HepG2 (cell line): ENCODE measurements at regions not wholly inside any gene's neighbourhood (a gene's known extent, or its start where the extent isn't known, plus 50 kb on each side); places are given as distances from the start of the nearest gene placed in this dataset.

ENCODE experiments used
- ATAC-seq: fragments of 200-7000 bp; cut with Tn5 transposase; 3 replicates; pipeline ENCODE4 v1.9.1; 2020; ENCODE audit warnings: mild to moderate bottlenecking, moderate library complexity
- BruUV-seq: library from RNA; stranded (reverse); fragments of 400-500 nt; replicated peaks from 2 replicates; lab custom pipeline; 2021; lab: Mats Ljungman, UMichigan
- CTCF ChIA-PET: fragments of 300-600 bp; formaldehyde crosslinking; extraction: SDS; loops from one replicate; lab custom pipeline; 2021; ENCODE audit warnings: low total read pairs, inconsistent platforms, low intra/inter-chr PET ratio; lab: Yijun Ruan, JAX
- POLR2A ChIA-PET: fragments of 350-600 bp; sonication (Branson Sonifier 250); formaldehyde crosslinking; loops from one replicate; lab custom pipeline; 2020; ENCODE audit warnings: antibody characterized with exemption, inconsistent platforms; lab: Yijun Ruan, JAX
- DNase-seq: peaks from one replicate; pipeline ENCODE4 v3.0.0-alpha.2; 2015; ENCODE audit warnings: low spot score
- FAIRE-seq: peaks from 3 replicates; lab custom pipeline; 2011; peaks lifted over from hg19 to GRCh38; lab: Jason Lieb, UNC
- H2AFZ ChIP-seq: one replicate; pipeline ENCODE4 v1.6.1; 2011; ENCODE audit warnings: low read length, inconsistent platforms
- H3K27ac ChIP-seq: fragments of 300-600 bp; 3 replicates; pipeline ENCODE4 v1.8.0; 2011; ENCODE audit warnings: mixed run types, mild to moderate bottlenecking, mixed read lengths, low read length, inconsistent platforms; ENCODE audit not compliant: insufficient read depth; ENCODE audit errors: extremely low read length
- H3K27me3 ChIP-seq, 2 experiments: fragments of 200-600 bp in 1 of 2; 2 replicates in 1 of 2; 3 replicates in 1 of 2; pipeline versions ENCODE4 v1.6.0 to v1.8.0; 2011; ENCODE audit warnings: low read length in 2 of 2, mild to moderate bottlenecking in 2 of 2, moderate library complexity in 2 of 2, inconsistent platforms in 1 of 2; ENCODE audit not compliant: insufficient read depth in 2 of 2, control insufficient read depth in 1 of 2
- H3K36me3 ChIP-seq, 2 experiments: fragments of 200-600 bp in 1 of 2; replicated peaks in 1 of 2; 2 replicates in 1 of 2; 3 replicates in 1 of 2; pipeline versions ENCODE4 v1.5.1 to v1.8.0; 2011; ENCODE audit warnings: low read length in 2 of 2, inconsistent platforms in 1 of 2; ENCODE audit not compliant: insufficient read depth in 2 of 2, control insufficient read depth in 1 of 2
- H3K4me1 ChIP-seq: 2 replicates; pipeline ENCODE4 v1.5.1; 2012; ENCODE audit warnings: low read length, inconsistent platforms; ENCODE audit not compliant: insufficient read depth
- H3K4me2 ChIP-seq: 2 replicates; pipeline ENCODE4 v1.6.0; 2011; ENCODE audit warnings: low read depth, low read length, inconsistent platforms
- H3K4me3 ChIP-seq, 3 experiments: fragments of 200-600 bp in 1 of 3; sonication (generic), shearing (Covaris generic) in 1 of 3; replicated peaks in 1 of 3; 2 replicates each; pipeline ENCODE4 v1.5.1; 2011 to 2016; ENCODE audit warnings: low read length in 3 of 3, inconsistent platforms in 2 of 3, low read depth in 2 of 3, mild to moderate bottlenecking in 2 of 3, control low read depth in 1 of 3, mixed read lengths in 1 of 3; ENCODE audit not compliant: insufficient read depth in 1 of 3
- H3K79me2 ChIP-seq: one replicate; pipeline ENCODE4 v1.6.1; 2011; ENCODE audit warnings: low read length, inconsistent platforms; ENCODE audit not compliant: insufficient read depth
- H3K9ac ChIP-seq: 2 replicates; pipeline ENCODE4 v1.6.0; 2011; ENCODE audit warnings: mild to moderate bottlenecking, low read depth, low read length, inconsistent platforms; ENCODE audit not compliant: insufficient read depth
- H3K9me3 ChIP-seq: 2 replicates; pipeline ENCODE4 v1.5.1; 2012; ENCODE audit warnings: mild to moderate bottlenecking, low read length
- H4K20me1 ChIP-seq: 2 replicates; pipeline ENCODE4 v1.6.0; 2011; ENCODE audit warnings: inconsistent platforms, mild to moderate bottlenecking, low read length, moderate library complexity; ENCODE audit not compliant: insufficient read depth
- IKZF1 ChIP-seq: fragments of 450-650 bp; IDR thresholded peaks from 2 replicates; pipeline ENCODE4 v1.7.1; 2016
- KLF9 ChIP-seq: IDR thresholded peaks from 2 replicates; pipeline ENCODE4 v1.6.1; 2016; ENCODE audit warnings: low read depth
- MAFG ChIP-seq: sonication (generic); formaldehyde crosslinking; IDR thresholded peaks from 2 replicates; pipeline ENCODE4 v1.5.1; 2020; ENCODE audit warnings: mild to moderate bottlenecking, missing genetic modification reagents
- MEIS2 ChIP-seq: sonication (generic); formaldehyde crosslinking; IDR thresholded peaks from 2 replicates; pipeline ENCODE4 v1.9.0; 2021; ENCODE audit warnings: mild to moderate bottlenecking, missing genetic modification reagents
- MTF2 ChIP-seq: sonication (generic); formaldehyde crosslinking; IDR thresholded peaks from 2 replicates; pipeline ENCODE4 v1.5.0; 2020; ENCODE audit warnings: missing genetic modification reagents, borderline replicate concordance
- PHF8 ChIP-seq: sonication (generic); formaldehyde crosslinking; IDR thresholded peaks from 2 replicates; pipeline ENCODE4 v1.5.0; 2020; ENCODE audit warnings: missing genetic modification reagents
- TEF ChIP-seq: sonication (generic); formaldehyde crosslinking; IDR thresholded peaks from 2 replicates; pipeline ENCODE4 v1.5.0; 2020; ENCODE audit warnings: missing genetic modification reagents
- TRAFD1 ChIP-seq: sonication (generic); formaldehyde crosslinking; IDR thresholded peaks from 2 replicates; pipeline ENCODE4 v1.5.1; 2020; ENCODE audit warnings: missing genetic modification reagents, mild to moderate bottlenecking, borderline replicate concordance
- ZBTB1 ChIP-seq: sonication (generic); formaldehyde crosslinking; IDR thresholded peaks from 2 replicates; pipeline ENCODE4 v1.4.0; 2020; ENCODE audit warnings: missing genetic modification reagents, borderline replicate concordance
- ZNF263 ChIP-seq: sonication (generic); formaldehyde crosslinking; IDR thresholded peaks from 2 replicates; pipeline ENCODE4 v1.4.0; 2020; ENCODE audit warnings: missing genetic modification reagents
- ZNF264 ChIP-seq: sonication (generic); formaldehyde crosslinking; IDR thresholded peaks from 2 replicates; pipeline ENCODE4 v1.4.0; 2020; ENCODE audit warnings: missing genetic modification reagents
- ZNF564 ChIP-seq: sonication (generic); formaldehyde crosslinking; IDR thresholded peaks from 2 replicates; pipeline ENCODE4 v1.8.1; 2023; ENCODE audit warnings: mild to moderate bottlenecking, missing genetic modification reagents
- ZNF577 ChIP-seq: sonication (generic); formaldehyde crosslinking; IDR thresholded peaks from 2 replicates; pipeline ENCODE4 v1.4.0; 2020; ENCODE audit warnings: mild to moderate bottlenecking, low read depth, missing genetic modification reagents, borderline replicate concordance
- ZNF672 ChIP-seq: sonication (generic); formaldehyde crosslinking; IDR thresholded peaks from 2 replicates; pipeline ENCODE4 v1.8.1; 2022; ENCODE audit warnings: missing genetic modification reagents
- ZNF784 ChIP-seq: sonication (generic); formaldehyde crosslinking; IDR thresholded peaks from 2 replicates; pipeline ENCODE4 v1.5.1; 2020; ENCODE audit warnings: missing genetic modification reagents, mild to moderate bottlenecking, borderline replicate concordance
- WGBS: methylation state at CpG from one replicate; pipeline ENCODE4 v1.1.6; 2017; ENCODE audit warnings: low lambda C conversion rate; 5-methylcytosine and 5-hydroxymethylcytosine counted together
- in situ Hi-C: cut with HindIII; loops from 2 replicates; pipeline ENCODE4 v1.10.0; 2017; ENCODE audit warnings: low pct_unique_long_range_greater_than_20kb; ENCODE audit not compliant: extremely low pct_ligation_motif_present
- intact Hi-C: fragments of 100-400 bp; cut with micrococcal nuclease; formaldehyde crosslinking; loops from one replicate; pipeline ENCODE4 v1.10.0; 2022; ENCODE audit not compliant: unreplicated experiment

GRCh38 chr11:28932940-28933339, 824.8 kb downstream of the METTL15 start:
- ATAC-seq (no peak), DNase-seq (no peak), FAIRE-seq (no peak)
- Histone ChIP-seq H3K79me2 (no peaks in the 10 kb centered on the region), H3K4me2 (no peak overlapping the region), H3K27me3 (no peaks in the 10 kb centered on the region), H4K20me1 (no peaks in the 10 kb centered on the region), H2AFZ (no peak overlapping the region), H3K27ac (no peak overlapping the region), H3K9ac (no peak overlapping the region)
- BruUV-seq, result no TSS peak
- in situ Hi-C loops, result no loop called here
- CTCF ChIA-PET, result no interaction called here
- WGBS, result 21% methylated on average over 4 of the region's 4 CpGs
- TF ChIP-seq ZNF264 (CRISPR knock-in tag) (no peak), ZNF577 (CRISPR knock-in tag) (no peak), MAFG (CRISPR knock-in tag) (no peak), TEF (no peak), ZNF784 (CRISPR knock-in tag) (no peak), MTF2 (no peak), ZBTB1 (CRISPR knock-in tag) (no peak), IKZF1 (no peak), PHF8 (CRISPR knock-in tag) (no peak), ZNF263 (no peak), ZNF672 (CRISPR knock-in tag) (no peak), MEIS2 (CRISPR knock-in tag) (no peak), KLF9 (CRISPR knock-in tag) (no peak), TRAFD1 (CRISPR knock-in tag) (no peak), ZNF564 (CRISPR knock-in tag) (no peak)
- TF ChIP-seq, all 625 proteins: peak for 0
- intact Hi-C loops, result no loop called here
- no peaks in the 10 kb centered on the region for H3K4me1 ChIP-seq
- H3K9me3 ChIP-seq, result no peaks in the 10 kb centered on the region
- H3K4me3 ChIP-seq, result no peak overlapping the region
- POLR2A ChIA-PET, result no interaction called here
- no peaks in the 10 kb centered on the region for H3K36me3 ChIP-seq
